ENCODE measurements at regions not wholly inside any gene's neighbourhood (a gene's known extent, or its start where the extent isn't known, plus 50 kb on each side); places are given as distances from the start of the nearest gene placed in this dataset.

- DNase-seq (no peak), ATAC-seq (ENCODE audit: low read depth) (no peak)
- ChIA-PET POLR2A (no interaction called here), CTCF (no interaction called here)
- no peaks in the 10 kb centered on the region for H3K4me1 Mint-ChIP-seq
- H3K27ac Mint-ChIP-seq, result no peak overlapping the region
- no peaks in the 10 kb centered on the region for H3K9me3 Mint-ChIP-seq
- H3K36me3 Mint-ChIP-seq (ENCODE audit: low read depth), result no peaks in the 10 kb centered on the region
- TF ChIP-seq CTCF (IDR thresholded peaks at IDR 0.05), result no peak
- no peak overlapping the region for H3K4me3 Mint-ChIP-seq
- H3K27me3 Mint-ChIP-seq, result no peaks in the 10 kb centered on the region
- intact Hi-C loops (cut with micrococcal nuclease), result no loop called here
Measured at GRCh38 chr10:64379898-64380297, 858.7 kb downstream of the REEP3 start.

GRCh38 chr10:64385355-64385754 lies 864.2 kb downstream of the REEP3 start:
- Mint-ChIP-seq H3K27me3 (no peaks in the 10 kb centered on the region), H3K9me3 (peaks cover 7% of the 10 kb centered on the region), H3K4me3 (no peak overlapping the region), H3K27ac (no peak overlapping the region), H3K4me1 (no peaks in the 10 kb centered on the region), H3K36me3 (ENCODE audit: low read depth) (no peaks in the 10 kb centered on the region)
- TF ChIP-seq CTCF (IDR thresholded peaks at IDR 0.05), result no peak
- intact Hi-C loops (cut with micrococcal nuclease), result no loop called here
- ChIA-PET CTCF (no interaction called here), POLR2A (no interaction called here)
- ATAC-seq (ENCODE audit: low read depth) (no peak), DNase-seq (no peak)

- ChIA-PET CTCF (no interaction called here), POLR2A (no interaction called here)
- Mint-ChIP-seq H3K27me3 (no peaks in the 10 kb centered on the region), H3K27ac (no peak overlapping the region), H3K4me3 (no peak overlapping the region), H3K36me3 (ENCODE audit: low read depth) (no peaks in the 10 kb centered on the region), H3K4me1 (no peaks in the 10 kb centered on the region), H3K9me3 (peaks cover 5% of the 10 kb centered on the region)
- ATAC-seq (ENCODE audit: low read depth) (no peak), DNase-seq (no peak)
- no peak for TF ChIP-seq CTCF (IDR thresholded peaks at IDR 0.05)
- intact Hi-C loops (cut with micrococcal nuclease), result no loop called here
Measured at GRCh38 chr10:64394744-64395143, 873.5 kb downstream of the REEP3 start.

- intact Hi-C loops (cut with micrococcal nuclease), result no loop called here
- Mint-ChIP-seq H3K27ac (no peak overlapping the region), H3K27me3 (no peaks in the 10 kb centered on the region), H3K36me3 (ENCODE audit: low read depth) (no peaks in the 10 kb centered on the region), H3K4me3 (no peak overlapping the region), H3K4me1 (no peaks in the 10 kb centered on the region), H3K9me3 (peaks cover 5% of the 10 kb centered on the region)
- DNase-seq (no peak), ATAC-seq (ENCODE audit: low read depth) (no peak)
- ChIA-PET CTCF (no interaction called here), POLR2A (no interaction called here)
- TF ChIP-seq CTCF (IDR thresholded peaks at IDR 0.05), result no peak
Measured at GRCh38 chr10:64396105-64396708, 875.0 kb downstream of the REEP3 start.

- no peaks in the 10 kb centered on the region for H3K4me1 Mint-ChIP-seq
- ATAC-seq (ENCODE audit: low read depth) (no peak), DNase-seq (no peak)
- H3K27me3 Mint-ChIP-seq, result no peaks in the 10 kb centered on the region
- TF ChIP-seq CTCF (IDR thresholded peaks at IDR 0.05), result no peak
- H3K36me3 Mint-ChIP-seq (ENCODE audit: low read depth), result no peaks in the 10 kb centered on the region
- POLR2A ChIA-PET, result no interaction called here
- peaks cover 5% of the 10 kb centered on the region for H3K9me3 Mint-ChIP-seq
- H3K4me3 Mint-ChIP-seq, result no peak overlapping the region
- intact Hi-C loops (cut with micrococcal nuclease), result no loop called here
- H3K27ac Mint-ChIP-seq, result no peak overlapping the region
- CTCF ChIA-PET, result no interaction called here
Measured at GRCh38 chr10:64397125-64397524, 875.9 kb downstream of the REEP3 start.
